ENCODE measurements at regions not wholly inside any gene's neighbourhood (a gene's known extent, or its start where the extent isn't known, plus 50 kb on each side); places are given as distances from the start of the nearest gene placed in this dataset.

DNA sequence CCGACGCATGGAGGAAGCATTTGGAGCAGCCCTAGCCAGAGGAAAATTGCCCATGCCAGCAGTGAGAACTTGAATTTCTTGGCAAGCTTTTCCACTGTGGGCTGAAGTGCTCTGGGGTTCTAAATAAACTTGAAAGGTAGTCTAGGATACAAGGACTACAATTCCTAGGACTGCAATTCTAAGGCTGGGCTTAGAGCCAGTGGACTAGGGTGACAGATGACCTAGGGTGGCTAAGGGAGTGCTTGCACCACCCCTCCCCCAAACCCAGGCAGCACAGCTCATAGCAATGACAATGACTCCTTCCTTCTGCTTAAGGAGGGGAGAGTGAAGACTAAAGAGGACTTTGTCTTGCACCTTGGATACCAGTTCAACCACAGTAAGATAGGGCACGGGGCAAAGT is 122.3 kb downstream of the THBS2 start:
- Histone ChIP-seq H3K9me3 (ENCODE audit: control extremely low read depth in 1 of 3, control insufficient read depth in 2 of 3, insufficient read depth in 1 of 3, low read length in 2 of 3) (peaks cover 0 to 6% (median 0%) of the 10 kb centered on the region in 3 donors), H3K27ac (ENCODE audit: low read length in 2 of 2) (no peak overlapping the region), H2AFZ (ENCODE audit: insufficient read depth, low read depth, low read length, poor library complexity, severe bottlenecking) (no peak overlapping the region), H3K27me3 (replicated peaks in 1 of 4; ENCODE audit: control extremely low read depth in 1 of 4, control insufficient read depth in 3 of 4, insufficient read depth in 4 of 4, low read length in 3 of 4) (no peaks in the 10 kb centered on the region), H3K36me3 (replicated peaks in 1 of 2; ENCODE audit: control extremely low read depth in 1 of 2, control insufficient read depth in 1 of 2, extremely low read depth in 1 of 2, insufficient read depth in 2 of 2, low read length in 1 of 2) (no peaks in the 10 kb centered on the region), H3K4me3 (ENCODE audit: control extremely low read depth in 1 of 5, extremely low read depth in 1 of 5, insufficient read depth in 1 of 5, low read depth in 2 of 5, low read length in 4 of 5) (no peak overlapping the region), H3K4me1 (ENCODE audit: control insufficient read depth in 2 of 2, insufficient read depth in 2 of 2, low read length in 2 of 2) (no peaks in the 10 kb centered on the region), H3K4me2 (replicated peaks; ENCODE audit: low read depth, low read length, poor library complexity, severe bottlenecking) (no peak overlapping the region), H3K9ac (ENCODE audit: low read length) (no peak overlapping the region), H4K20me1 (ENCODE audit: control insufficient read depth, insufficient read depth, low read length, poor library complexity, severe bottlenecking) (no peaks in the 10 kb centered on the region), H3K79me2 (ENCODE audit: control insufficient read depth, insufficient read depth, low read length) (no peaks in the 10 kb centered on the region)
- WGBS (ENCODE audit: insufficient coverage) = 84% methylated on average over 3 of the region's 3 CpGs
- Mint-ChIP-seq H3K4me1 (no peaks in the 10 kb centered on the region), H3K27ac (no peak overlapping the region), H3K27me3 (no peaks in the 10 kb centered on the region), H3K4me3 (no peak overlapping the region), H3K9me3 (ENCODE audit: insufficient read depth) (peaks cover 2% of the 10 kb centered on the region)
- TF ChIP-seq, protein P1, sequence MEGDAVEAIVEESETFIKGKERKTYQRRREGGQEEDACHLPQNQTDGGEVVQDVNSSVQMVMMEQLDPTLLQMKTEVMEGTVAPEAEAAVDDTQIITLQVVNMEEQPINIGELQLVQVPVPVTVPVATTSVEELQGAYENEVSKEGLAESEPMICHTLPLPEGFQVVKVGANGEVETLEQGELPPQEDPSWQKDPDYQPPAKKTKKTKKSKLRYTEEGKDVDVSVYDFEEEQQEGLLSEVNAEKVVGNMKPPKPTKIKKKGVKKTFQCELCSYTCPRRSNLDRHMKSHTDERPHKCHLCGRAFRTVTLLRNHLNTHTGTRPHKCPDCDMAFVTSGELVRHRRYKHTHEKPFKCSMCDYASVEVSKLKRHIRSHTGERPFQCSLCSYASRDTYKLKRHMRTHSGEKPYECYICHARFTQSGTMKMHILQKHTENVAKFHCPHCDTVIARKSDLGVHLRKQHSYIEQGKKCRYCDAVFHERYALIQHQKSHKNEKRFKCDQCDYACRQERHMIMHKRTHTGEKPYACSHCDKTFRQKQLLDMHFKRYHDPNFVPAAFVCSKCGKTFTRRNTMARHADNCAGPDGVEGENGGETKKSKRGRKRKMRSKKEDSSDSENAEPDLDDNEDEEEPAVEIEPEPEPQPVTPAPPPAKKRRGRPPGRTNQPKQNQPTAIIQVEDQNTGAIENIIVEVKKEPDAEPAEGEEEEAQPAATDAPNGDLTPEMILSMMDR (IDR thresholded peaks at IDR 0.05) = no peak
- TF ChIP-seq EZH2 (IDR thresholded peaks at IDR 0.05; ENCODE audit: borderline replicate concordance, insufficient read depth, low read depth, low read length, poor library complexity, severe bottlenecking) = no peak
- ChIA-PET CTCF (no interaction called here), POLR2A (no interaction called here)
- DNase-seq (no peak), ATAC-seq (ENCODE audit: low read depth) (no peak)
- intact Hi-C loops (cut with micrococcal nuclease) = no loop called here

DNA sequence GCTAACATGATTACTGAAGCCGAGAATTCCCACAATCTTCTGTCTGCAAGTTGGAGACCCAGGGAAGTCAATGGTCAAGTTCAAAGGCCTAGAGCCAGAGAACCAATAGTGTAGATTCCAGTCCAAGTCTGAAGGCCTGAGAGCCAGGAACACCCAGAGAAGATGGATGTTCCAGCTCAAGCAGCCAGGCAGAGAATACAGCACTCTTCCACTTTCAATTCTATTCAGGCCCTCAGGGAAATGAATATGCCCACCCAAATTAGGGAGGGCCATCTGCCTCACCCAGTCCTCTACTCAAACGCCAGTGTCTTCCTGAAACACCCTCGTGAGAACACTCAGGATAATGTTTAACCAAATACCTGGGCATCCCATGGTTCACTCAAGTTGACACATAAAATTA is 123.5 kb downstream of the THBS2 start:
- 72% methylated on average over 3 of the region's 3 CpGs for WGBS (ENCODE audit: insufficient coverage)
- Histone ChIP-seq H3K4me2 (replicated peaks; ENCODE audit: low read depth, low read length, poor library complexity, severe bottlenecking) (no peak overlapping the region), H3K36me3 (replicated peaks in 1 of 2; ENCODE audit: control extremely low read depth in 1 of 2, control insufficient read depth in 1 of 2, extremely low read depth in 1 of 2, insufficient read depth in 2 of 2, low read length in 1 of 2) (no peaks in the 10 kb centered on the region), H3K27me3 (replicated peaks in 1 of 4; ENCODE audit: control extremely low read depth in 1 of 4, control insufficient read depth in 3 of 4, insufficient read depth in 4 of 4, low read length in 3 of 4) (no peaks in the 10 kb centered on the region), H4K20me1 (ENCODE audit: control insufficient read depth, insufficient read depth, low read length, poor library complexity, severe bottlenecking) (no peaks in the 10 kb centered on the region), H2AFZ (ENCODE audit: insufficient read depth, low read depth, low read length, poor library complexity, severe bottlenecking) (no peak overlapping the region), H3K27ac (ENCODE audit: low read length in 2 of 2) (no peak overlapping the region), H3K4me1 (ENCODE audit: control insufficient read depth in 2 of 2, insufficient read depth in 2 of 2, low read length in 2 of 2) (no peaks in the 10 kb centered on the region), H3K9ac (ENCODE audit: low read length) (no peak overlapping the region), H3K79me2 (ENCODE audit: control insufficient read depth, insufficient read depth, low read length) (no peaks in the 10 kb centered on the region), H3K4me3 (ENCODE audit: control extremely low read depth in 1 of 5, extremely low read depth in 1 of 5, insufficient read depth in 1 of 5, low read depth in 2 of 5, low read length in 4 of 5) (no peak overlapping the region), H3K9me3 (ENCODE audit: control extremely low read depth in 1 of 3, control insufficient read depth in 2 of 3, insufficient read depth in 1 of 3, low read length in 2 of 3) (peaks cover 0 to 6% (median 0%) of the 10 kb centered on the region in 3 donors)
- Mint-ChIP-seq H3K4me3 (no peak overlapping the region), H3K27ac (no peak overlapping the region), H3K27me3 (no peaks in the 10 kb centered on the region), H3K9me3 (ENCODE audit: insufficient read depth) (peaks cover 2% of the 10 kb centered on the region), H3K4me1 (no peaks in the 10 kb centered on the region)
- TF ChIP-seq, protein P1 (IDR thresholded peaks at IDR 0.05) = no peak
- TF ChIP-seq EZH2 (IDR thresholded peaks at IDR 0.05; ENCODE audit: borderline replicate concordance, insufficient read depth, low read depth, low read length, poor library complexity, severe bottlenecking) = no peak
- ChIA-PET CTCF (no interaction called here), POLR2A (no interaction called here)
- DNase-seq = no peak
- intact Hi-C loops (cut with micrococcal nuclease) = no loop called here
- no peak for ATAC-seq (ENCODE audit: low read depth)

Measured in B cell (primary cell).